ENCODE measurements at regions not wholly inside any gene's neighbourhood (a gene's known extent, or its start where the extent isn't known, plus 50 kb on each side); places are given as distances from the start of the nearest gene placed in this dataset.

DNA sequence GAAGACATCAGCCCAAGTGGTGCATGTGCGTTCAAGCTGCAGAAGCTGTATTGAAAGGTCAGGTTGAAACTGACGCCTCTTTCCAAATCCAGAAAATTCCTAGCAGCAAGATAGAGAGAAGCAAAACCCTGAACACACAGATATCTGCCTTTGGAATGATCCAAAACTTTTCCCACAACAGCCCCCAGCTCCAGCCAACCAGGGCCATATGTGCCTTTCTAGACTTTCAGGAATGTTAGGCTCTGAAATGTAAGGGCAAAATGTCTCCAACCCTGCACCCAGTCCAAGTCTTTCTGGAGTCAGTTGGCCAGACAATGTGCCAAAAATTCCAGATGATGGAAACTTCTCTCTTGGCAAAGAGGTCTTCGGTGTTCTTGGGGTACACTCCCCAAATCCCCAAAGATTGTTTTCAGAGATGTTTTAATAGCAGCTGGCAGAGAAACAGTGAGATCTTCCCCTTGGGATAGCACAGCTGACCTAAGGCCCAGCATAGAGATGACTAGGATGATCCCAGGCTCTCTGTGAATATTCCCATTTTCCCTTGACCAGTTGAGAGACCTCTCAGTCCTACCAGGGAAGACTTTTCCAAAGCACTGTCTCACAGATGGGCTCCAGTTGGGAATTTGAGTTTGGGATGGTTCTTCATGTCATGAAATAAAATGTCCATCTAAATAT, 440.4 kb upstream of the CD180 start:
- TF ChIP-seq POLR2A (IDR thresholded peaks at IDR 0.05; ENCODE audit: low read depth, low read length) (no peak), POLR2AphosphoS5 (IDR thresholded peaks at IDR 0.05; ENCODE audit: low read depth, low read length) (no peak)
